WTC11 (cell line): ENCODE measurements at regions not wholly inside any gene's neighbourhood (a gene's known extent, or its start where the extent isn't known, plus 50 kb on each side); places are given as distances from the start of the nearest gene placed in this dataset.

Experiments used
- CREM ChIP-seq: sonication (generic); formaldehyde crosslinking; IDR thresholded peaks from 2 replicates; pipeline ENCODE4 v1.8.1; 2022; ENCODE audit warnings: mild to moderate bottlenecking, missing genetic modification reagents, moderate library complexity
- ESRRA ChIP-seq: sonication (generic); formaldehyde crosslinking; IDR thresholded peaks from 2 replicates; pipeline ENCODE4 v1.8.1; 2022; ENCODE audit warnings: mild to moderate bottlenecking, missing genetic modification reagents, borderline replicate concordance
- GABPB1 ChIP-seq: sonication (generic); formaldehyde crosslinking; IDR thresholded peaks from 2 replicates; pipeline ENCODE4 v1.8.1; 2023; ENCODE audit warnings: mild to moderate bottlenecking, missing genetic modification reagents
- KAT7 ChIP-seq: sonication (generic); formaldehyde crosslinking; IDR thresholded peaks from 2 replicates; pipeline ENCODE4 v1.8.1; 2023; ENCODE audit warnings: missing genetic modification reagents, mild to moderate bottlenecking, borderline replicate concordance
- NR1H2 ChIP-seq: sonication (generic); formaldehyde crosslinking; IDR thresholded peaks from 2 replicates; pipeline ENCODE4 v1.9.0; 2021; ENCODE audit warnings: mild to moderate bottlenecking, moderate library complexity, missing genetic modification reagents
- TEAD4 ChIP-seq: sonication (generic); formaldehyde crosslinking; IDR thresholded peaks from 2 replicates; pipeline ENCODE4 v1.8.0; 2022; ENCODE audit warnings: mild to moderate bottlenecking, missing genetic modification reagents
- ZNF317 ChIP-seq: sonication (generic); formaldehyde crosslinking; IDR thresholded peaks from 2 replicates; pipeline ENCODE4 v1.8.1; 2023; ENCODE audit warnings: low read depth, mild to moderate bottlenecking, moderate library complexity, missing genetic modification reagents, borderline replicate concordance
- ZNF671 ChIP-seq: fragments of 250-450 bp; sonication (Bioruptor Pico); IDR thresholded peaks from 2 replicates; pipeline ENCODE4 v1.8.0; 2021; ENCODE audit warnings: mild to moderate bottlenecking
- TF ChIP-seq, protein P1 (sequence below): fragments of 200-600 bp; IDR thresholded peaks from 2 replicates; pipeline ENCODE4 v1.8.0; 2022; ENCODE audit warnings: antibody characterized with exemption
- TF ChIP-seq, protein P2 (sequence below): sonication (generic); formaldehyde crosslinking; IDR thresholded peaks from 2 replicates; pipeline ENCODE4 v1.8.1; 2023; ENCODE audit warnings: mild to moderate bottlenecking, moderate library complexity, missing genetic modification reagents

DNA sequence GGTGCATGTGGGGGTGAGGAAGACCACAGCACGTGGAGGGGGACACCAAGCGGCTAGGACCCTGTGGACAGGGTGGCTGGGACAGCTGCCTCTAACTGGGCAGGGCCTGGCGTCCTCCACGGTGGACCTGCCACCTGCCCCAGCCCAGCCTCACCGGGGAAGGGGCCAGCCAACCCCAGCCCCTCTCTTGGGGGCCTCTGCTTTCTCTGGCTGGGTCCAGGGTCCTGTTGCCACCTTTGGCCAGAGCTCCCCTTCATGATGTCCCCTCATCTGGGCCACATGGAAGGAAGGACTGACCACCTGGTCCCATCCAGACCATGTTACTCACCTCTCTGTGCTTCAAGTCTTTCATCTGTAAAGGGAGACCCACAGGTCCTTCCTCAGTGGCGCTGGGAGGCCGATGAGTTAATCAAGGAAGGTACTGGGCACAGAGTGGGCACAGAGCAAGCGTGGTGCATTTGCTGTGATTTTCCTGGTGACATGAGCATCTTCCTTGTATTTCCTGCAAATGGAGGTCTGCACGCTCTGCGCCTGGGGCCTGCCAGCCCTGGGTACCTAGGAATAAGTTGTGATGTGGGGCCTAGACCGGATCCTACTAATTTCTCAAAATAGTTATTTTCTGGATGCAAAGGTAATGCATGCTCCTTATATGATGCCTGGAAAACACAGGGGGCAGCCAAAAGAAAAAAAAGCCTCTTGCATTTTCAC is 538.4 kb downstream of the TBC1D22A start:
- TF ChIP-seq ZNF317 (no peak), ZNF671 (no peak), ESRRA (CRISPR knock-in tag) (no peak), KAT7 (CRISPR knock-in tag) (no peak), CREM (CRISPR knock-in tag) (no peak), GABPB1 (CRISPR knock-in tag) (no peak), NR1H2 (no peak), TEAD4 (CRISPR knock-in tag) (no peak)
- TF ChIP-seq, protein P1, sequence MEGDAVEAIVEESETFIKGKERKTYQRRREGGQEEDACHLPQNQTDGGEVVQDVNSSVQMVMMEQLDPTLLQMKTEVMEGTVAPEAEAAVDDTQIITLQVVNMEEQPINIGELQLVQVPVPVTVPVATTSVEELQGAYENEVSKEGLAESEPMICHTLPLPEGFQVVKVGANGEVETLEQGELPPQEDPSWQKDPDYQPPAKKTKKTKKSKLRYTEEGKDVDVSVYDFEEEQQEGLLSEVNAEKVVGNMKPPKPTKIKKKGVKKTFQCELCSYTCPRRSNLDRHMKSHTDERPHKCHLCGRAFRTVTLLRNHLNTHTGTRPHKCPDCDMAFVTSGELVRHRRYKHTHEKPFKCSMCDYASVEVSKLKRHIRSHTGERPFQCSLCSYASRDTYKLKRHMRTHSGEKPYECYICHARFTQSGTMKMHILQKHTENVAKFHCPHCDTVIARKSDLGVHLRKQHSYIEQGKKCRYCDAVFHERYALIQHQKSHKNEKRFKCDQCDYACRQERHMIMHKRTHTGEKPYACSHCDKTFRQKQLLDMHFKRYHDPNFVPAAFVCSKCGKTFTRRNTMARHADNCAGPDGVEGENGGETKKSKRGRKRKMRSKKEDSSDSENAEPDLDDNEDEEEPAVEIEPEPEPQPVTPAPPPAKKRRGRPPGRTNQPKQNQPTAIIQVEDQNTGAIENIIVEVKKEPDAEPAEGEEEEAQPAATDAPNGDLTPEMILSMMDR = no peak
- TF ChIP-seq, protein P2, sequence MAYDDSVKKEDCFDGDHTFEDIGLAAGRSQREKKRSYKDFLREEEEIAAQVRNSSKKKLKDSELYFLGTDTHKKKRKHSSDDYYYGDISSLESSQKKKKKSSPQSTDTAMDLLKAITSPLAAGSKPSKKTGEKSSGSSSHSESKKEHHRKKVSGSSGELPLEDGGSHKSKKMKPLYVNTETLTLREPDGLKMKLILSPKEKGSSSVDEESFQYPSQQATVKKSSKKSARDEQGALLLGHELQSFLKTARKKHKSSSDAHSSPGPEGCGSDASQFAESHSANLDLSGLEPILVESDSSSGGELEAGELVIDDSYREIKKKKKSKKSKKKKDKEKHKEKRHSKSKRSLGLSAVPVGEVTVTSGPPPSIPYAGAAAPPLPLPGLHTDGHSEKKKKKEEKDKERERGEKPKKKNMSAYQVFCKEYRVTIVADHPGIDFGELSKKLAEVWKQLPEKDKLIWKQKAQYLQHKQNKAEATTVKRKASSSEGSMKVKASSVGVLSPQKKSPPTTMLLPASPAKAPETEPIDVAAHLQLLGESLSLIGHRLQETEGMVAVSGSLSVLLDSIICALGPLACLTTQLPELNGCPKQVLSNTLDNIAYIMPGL (CRISPR knock-in tag) = no peak
